ENCODE measurements at regions not wholly inside any gene's neighbourhood (a gene's known extent, or its start where the extent isn't known, plus 50 kb on each side); places are given as distances from the start of the nearest gene placed in this dataset.

GRCh38 chr6:113414511-113414910 is 442.6 kb upstream of the MARCKS start:
- H3K9me3 ChIP-seq: no peaks in the 10 kb centered on the region
- 20 to 37% (median 29%) methylated on average over 3 of the region's 3 CpGs for WGBS, 3 donors
- H3K36me3 ChIP-seq: no peaks in the 10 kb centered on the region
- TF ChIP-seq EP300 (IDR thresholded peaks at IDR 0.05) (no peak), POLR2A (IDR thresholded peaks at IDR 0.05) (no peak), CTCF (IDR thresholded peaks at IDR 0.05) (no peak)
- no peak overlapping the region for H3K4me3 ChIP-seq
- H3K27me3 ChIP-seq: no peaks in the 10 kb centered on the region
- H3K4me1 ChIP-seq (ENCODE audit: insufficient read depth): no peaks in the 10 kb centered on the region
- intact Hi-C loops (cut with DNase I): no loop called here
- peak in 4 of 5 donors; percentile 12 to 34 (median 24) for DNase-seq
- no peak overlapping the region for H3K27ac ChIP-seq

GRCh38 chr6:113416170-113416569 is 441.0 kb upstream of the MARCKS start:
- no peaks in the 10 kb centered on the region for H3K27me3 ChIP-seq

GRCh38 chr6:113420290-113420689 is 436.9 kb upstream of the MARCKS start:
- no peak for TF ChIP-seq EP300 (IDR thresholded peaks at IDR 0.05)
- no peak for TF ChIP-seq POLR2A (IDR thresholded peaks at IDR 0.05)
- no peak for TF ChIP-seq CTCF (IDR thresholded peaks at IDR 0.05)
- no peaks in the 10 kb centered on the region for H3K9me3 ChIP-seq
- DNase-seq: no peak
- H3K4me1 ChIP-seq (ENCODE audit: insufficient read depth): no peaks in the 10 kb centered on the region
- intact Hi-C loops (cut with DNase I): no loop called here
- no peaks in the 10 kb centered on the region for H3K36me3 ChIP-seq
- 74 to 97% (median 85%) methylated on average over 1 of the region's 1 CpG for WGBS, 3 donors
- no peak overlapping the region for H3K27ac ChIP-seq
- no peak overlapping the region for H3K4me3 ChIP-seq
- no peaks in the 10 kb centered on the region for H3K27me3 ChIP-seq

More at GRCh38 chr6:113416170-113416569, 441.0 kb upstream of the MARCKS start:
- intact Hi-C loops (cut with DNase I): no loop called here
- H3K27ac ChIP-seq: no peak overlapping the region
- DNase-seq: no peak
- TF ChIP-seq CTCF (IDR thresholded peaks at IDR 0.05): no peak
- TF ChIP-seq EP300 (IDR thresholded peaks at IDR 0.05): no peak
- no peak for TF ChIP-seq POLR2A (IDR thresholded peaks at IDR 0.05)
- no peaks in the 10 kb centered on the region for H3K36me3 ChIP-seq
- H3K4me3 ChIP-seq: no peak overlapping the region
- 66 to 90% (median 78%) methylated on average over 1 of the region's 1 CpG for WGBS, 3 donors
- H3K9me3 ChIP-seq: no peaks in the 10 kb centered on the region
- H3K4me1 ChIP-seq (ENCODE audit: insufficient read depth): no peaks in the 10 kb centered on the region

- Histone ChIP-seq H3K9me3 (no peaks in the 10 kb centered on the region), H3K27me3 (no peaks in the 10 kb centered on the region), H3K36me3 (no peaks in the 10 kb centered on the region), H3K4me3 (no peak overlapping the region), H3K27ac (no peak overlapping the region), H3K4me1 (ENCODE audit: insufficient read depth) (no peaks in the 10 kb centered on the region)
- DNase-seq: no peak
- intact Hi-C loops (cut with DNase I): no loop called here
- no peak for TF ChIP-seq CTCF (IDR thresholded peaks at IDR 0.05)
- TF ChIP-seq POLR2A (IDR thresholded peaks at IDR 0.05): no peak
- TF ChIP-seq EP300 (IDR thresholded peaks at IDR 0.05): no peak
- 86 to 92% (median 87%) methylated on average over 1 of the region's 1 CpG for WGBS, 3 donors
Measured at GRCh38 chr6:113421997-113422396, 435.1 kb upstream of the MARCKS start.

GRCh38 chr6:113423956-113424355 is 433.2 kb upstream of the MARCKS start:
- DNase-seq: no peak
- TF ChIP-seq EP300 (IDR thresholded peaks at IDR 0.05) (no peak), CTCF (IDR thresholded peaks at IDR 0.05) (no peak), POLR2A (IDR thresholded peaks at IDR 0.05) (no peak)
- H3K27ac ChIP-seq: no peak overlapping the region
- H3K9me3 ChIP-seq: no peaks in the 10 kb centered on the region
- no peak overlapping the region for H3K4me3 ChIP-seq
- H3K4me1 ChIP-seq (ENCODE audit: insufficient read depth): no peaks in the 10 kb centered on the region
- intact Hi-C loops (cut with DNase I): no loop called here
- WGBS, 3 donors: 93 to 98% (median 94%) methylated on average over 1 of the region's 1 CpG
- no peaks in the 10 kb centered on the region for H3K36me3 ChIP-seq
- no peaks in the 10 kb centered on the region for H3K27me3 ChIP-seq

Measured in ovary (tissue), 7 donors.